H1 (cell line): ENCODE measurements at regions not wholly inside any gene's neighbourhood (a gene's known extent, or its start where the extent isn't known, plus 50 kb on each side); places are given as distances from the start of the nearest gene placed in this dataset.

Experiments
- CTCF ChIA-PET: fragments of 300-600 bp; sonication (Branson Sonifier 250); formaldehyde crosslinking; loops from one replicate; lab custom pipeline; 2021; ENCODE audit not compliant: partially characterized antibody; lab: Charles Lee
- POLR2A ChIA-PET: fragments of 300-600 bp; sonication (Branson Sonifier 250); formaldehyde crosslinking; loops from one replicate; lab custom pipeline; 2021; ENCODE audit warnings: inconsistent platforms; ENCODE audit not compliant: partially characterized antibody; lab: Charles Lee
- DNase-seq, 2 experiments: peaks; one replicate each; pipeline versions ENCODE4 v3.0.0 to v3.0.0-alpha.2; 2010 to 2022; ENCODE audit warnings: low spot score in 2 of 2, low read depth in 1 of 2, mixed read lengths in 1 of 2
- FAIRE-seq: peaks from 2 replicates; lab custom pipeline; 2011; peaks lifted over from hg19 to GRCh38; lab: Jason Lieb, UNC
- H2AFZ ChIP-seq: 2 replicates; pipeline ENCODE4 v1.8.1; 2012; ENCODE audit warnings: low read length, inconsistent platforms
- H2AK5ac ChIP-seq: 2 replicates; pipeline ENCODE4 v1.6.1; 2013; ENCODE audit warnings: low read depth, low read length
- H2BK120ac ChIP-seq: replicated peaks from 2 replicates; pipeline ENCODE3; 2013; ENCODE audit warnings: low read depth, low read length, inconsistent platforms
- H2BK12ac ChIP-seq: 2 replicates; pipeline ENCODE4 v1.6.1; 2013; ENCODE audit warnings: low read depth, low read length
- H2BK15ac ChIP-seq: 2 replicates; pipeline ENCODE4 v1.6.1; 2013; ENCODE audit warnings: low read length
- H2BK20ac ChIP-seq: 2 replicates; pipeline ENCODE4 v1.6.1; 2013; ENCODE audit warnings: low read length
- H2BK5ac ChIP-seq: 2 replicates; pipeline ENCODE4 v1.6.1; 2013; ENCODE audit warnings: low read depth, low read length
- H3K14ac ChIP-seq: 2 replicates; pipeline ENCODE4 v1.6.1; 2013; ENCODE audit warnings: inconsistent platforms; ENCODE audit not compliant: insufficient read length
- H3K18ac ChIP-seq: 2 replicates; pipeline ENCODE4 v1.6.1; 2013; ENCODE audit warnings: low read length; ENCODE audit errors: extremely low read depth
- H3K23ac ChIP-seq: 2 replicates; pipeline ENCODE4 v1.6.1; 2013; ENCODE audit warnings: inconsistent platforms; ENCODE audit not compliant: insufficient read length
- H3K23me2 ChIP-seq: 2 replicates; pipeline ENCODE4 v1.6.1; 2013; ENCODE audit warnings: low read depth, low read length
- H3K27ac ChIP-seq: 2 replicates; pipeline ENCODE4 v1.6.1; 2011; ENCODE audit warnings: low read depth, low read length, inconsistent platforms
- H3K27me3 ChIP-seq, 4 experiments: replicated peaks in 1 of 4; 1 replicate in 1 of 4; 2 replicates in 3 of 4; pipeline versions ENCODE4 v1.6.1 to v1.8.1; 2011 to 2013; ENCODE audit warnings: low read length in 3 of 4, mild to moderate bottlenecking in 3 of 4, inconsistent platforms in 2 of 4, mixed read lengths in 2 of 4, moderate library complexity in 1 of 4; ENCODE audit not compliant: control insufficient read depth in 3 of 4, insufficient read depth in 3 of 4; ENCODE audit errors: extremely low read depth in 1 of 4
- H3K36me3 ChIP-seq, 4 experiments: 2 replicates each; pipeline versions ENCODE4 v1.6.1 to v1.8.1; 2011 to 2013; ENCODE audit warnings: mild to moderate bottlenecking in 4 of 4, low read length in 3 of 4, moderate library complexity in 2 of 4, control low read depth in 1 of 4, inconsistent platforms in 1 of 4; ENCODE audit not compliant: insufficient read depth in 4 of 4, control insufficient read depth in 2 of 4
- H3K4ac ChIP-seq: replicated peaks from 2 replicates; pipeline ENCODE3; 2013; ENCODE audit warnings: low read length, low read depth, mixed read lengths, inconsistent platforms; ENCODE audit not compliant: insufficient read length
- H3K4me1 ChIP-seq, 4 experiments: replicated peaks in 1 of 4; 1 replicate in 1 of 4; 2 replicates in 3 of 4; pipeline versions ENCODE4 v1.6.1 to v1.8.1; 2011 to 2013; ENCODE audit warnings: low read length in 3 of 4, inconsistent platforms in 2 of 4, mixed read lengths in 1 of 4; ENCODE audit not compliant: insufficient read depth in 4 of 4, control insufficient read depth in 3 of 4
- H3K4me2 ChIP-seq, 2 experiments: 2 replicates each; pipeline versions ENCODE4 v1.6.1 to v1.8.1; 2011 to 2013; ENCODE audit warnings: low read depth in 2 of 2, low read length in 2 of 2, control low read depth in 1 of 2, inconsistent platforms in 1 of 2, mild to moderate bottlenecking in 1 of 2; ENCODE audit not compliant: insufficient read depth in 1 of 2
- H3K4me3 ChIP-seq, 4 experiments: fragments of 200-600, 300-600 bp in 1 of 4; sonication (generic), shearing (Covaris generic), sonication (Bioruptor Twin) in 1 of 4; 2 replicates each; pipeline versions ENCODE4 v1.5.1 to v1.8.1; 2011 to 2016; ENCODE audit warnings: low read length in 4 of 4, low read depth in 3 of 4, control low read depth in 2 of 4, inconsistent platforms in 2 of 4, mild to moderate bottlenecking in 2 of 4, mixed read lengths in 1 of 4, moderate library complexity in 1 of 4; ENCODE audit not compliant: insufficient read depth in 2 of 4; ENCODE audit errors: extremely low read depth in 1 of 4
- H3K56ac ChIP-seq: replicated peaks from 2 replicates; pipeline ENCODE3; 2013; ENCODE audit warnings: low read depth, mild to moderate bottlenecking, mixed read lengths, low read length, inconsistent platforms; ENCODE audit not compliant: insufficient read length
- H3K79me1 ChIP-seq: 2 replicates; pipeline ENCODE4 v1.6.1; 2013; ENCODE audit warnings: low read depth, low read length, control low read depth
- H3K79me2 ChIP-seq, 2 experiments: 2 replicates each; pipeline versions ENCODE4 v1.6.1 to v1.8.1; 2012 to 2013; ENCODE audit warnings: low read length in 2 of 2, mild to moderate bottlenecking in 2 of 2, inconsistent platforms in 1 of 2; ENCODE audit not compliant: insufficient read depth in 2 of 2, control insufficient read depth in 1 of 2
- H3K9ac ChIP-seq, 4 experiments: replicated peaks in 1 of 4; 1 replicate in 1 of 4; 2 replicates in 3 of 4; pipeline versions ENCODE4 v1.6.1 to v1.8.1; 2011 to 2013; ENCODE audit warnings: low read depth in 3 of 4, low read length in 3 of 4, control low read depth in 2 of 4, mild to moderate bottlenecking in 2 of 4, moderate library complexity in 2 of 4, inconsistent platforms in 1 of 4; ENCODE audit errors: extremely low read depth in 1 of 4
- H3K9me3 ChIP-seq, 2 experiments: 2 replicates each; pipeline versions ENCODE4 v1.6.1 to v1.8.1; 2012 to 2013; ENCODE audit warnings: mild to moderate bottlenecking in 2 of 2, moderate library complexity in 2 of 2, control low read depth in 1 of 2, inconsistent platforms in 1 of 2, low read depth in 1 of 2, low read length in 1 of 2, mixed read lengths in 1 of 2; ENCODE audit not compliant: insufficient read depth in 2 of 2
- H4K20me1 ChIP-seq, 2 experiments: replicated peaks in 1 of 2; 2 replicates each; pipeline versions ENCODE3 to v1.8.1; 2011 to 2013; ENCODE audit warnings: inconsistent platforms in 2 of 2, low read length in 2 of 2, mild to moderate bottlenecking in 1 of 2; ENCODE audit not compliant: insufficient read depth in 2 of 2, control insufficient read depth in 1 of 2
- H4K5ac ChIP-seq: 2 replicates; pipeline ENCODE4 v1.6.1; 2013; ENCODE audit warnings: low read length, low read depth, mixed read lengths, inconsistent platforms; ENCODE audit not compliant: insufficient read length
- H4K8ac ChIP-seq: 2 replicates; pipeline ENCODE4 v1.8.0; 2013; ENCODE audit warnings: mild to moderate bottlenecking, moderate library complexity, low read length, inconsistent platforms; ENCODE audit not compliant: insufficient read depth; ENCODE audit errors: extremely low read depth
- H4K91ac ChIP-seq: replicated peaks from 2 replicates; pipeline ENCODE3; 2013; ENCODE audit warnings: low read length, mixed read lengths, inconsistent platforms; ENCODE audit not compliant: insufficient read length
- BACH1 ChIP-seq: IDR thresholded peaks from 2 replicates; pipeline ENCODE4 v1.6.1; 2012; ENCODE audit warnings: low read length, improper control_type of control experiment
- CTBP2 ChIP-seq: IDR thresholded peaks from 2 replicates; pipeline ENCODE4 v1.7.0; 2011; ENCODE audit warnings: borderline replicate concordance, mild to moderate bottlenecking, moderate library complexity, mixed read lengths, low read length; ENCODE audit not compliant: insufficient read depth, insufficient read length
- EZH2 ChIP-seq: fragments of 200-600 bp; sonication (generic); IDR thresholded peaks from 2 replicates; pipeline ENCODE4 v1.7.1; 2012; ENCODE audit warnings: low read depth, mild to moderate bottlenecking, moderate library complexity, low read length, inconsistent platforms; ENCODE audit not compliant: severe bottlenecking
- KDM4A ChIP-seq: IDR thresholded peaks from one replicate; pipeline ENCODE4 v1.7.1; 2012; ENCODE audit warnings: low read depth, mild to moderate bottlenecking, moderate library complexity, low read length, inconsistent platforms; ENCODE audit not compliant: severe bottlenecking
- POLR2A ChIP-seq, 2 experiments: IDR thresholded peaks; 1 replicate in 1 of 2; 2 replicates in 1 of 2; pipeline ENCODE4 v1.6.1; 2011; ENCODE audit warnings: low read depth in 2 of 2, low read length in 2 of 2, mild to moderate bottlenecking in 2 of 2; ENCODE audit errors: control extremely low read depth in 1 of 2
- SRF ChIP-seq: IDR thresholded peaks from 2 replicates; pipeline ENCODE4 v1.6.1; 2011; ENCODE audit warnings: mild to moderate bottlenecking, low read depth, low read length, moderate library complexity
- TAF7 ChIP-seq: optimal IDR thresholded peaks from 2 replicates; pipeline ENCODE3; 2011; ENCODE audit warnings: low read depth, mild to moderate bottlenecking, inconsistent platforms, low read length, moderate library complexity, borderline replicate concordance
- YY1 ChIP-seq: IDR thresholded peaks from 2 replicates; pipeline ENCODE4 v1.6.1; 2011; ENCODE audit warnings: low read depth, mild to moderate bottlenecking, low read length
- WGBS, 2 experiments: shearing (Covaris generic) in 1 of 2; methylation state at CpG; one replicate each; pipeline versions ENCODE4 v1.1.6 to v1.1.7; 2013 to 2015; ENCODE audit warnings: low lambda C conversion rate in 2 of 2, mixed read lengths in 2 of 2, inconsistent platforms in 1 of 2, low coverage in 1 of 2, missing lambda C conversion rate in 1 of 2; ENCODE audit not compliant: insufficient replicate concordance in 2 of 2, insufficient coverage in 1 of 2, insufficient read length in 1 of 2; ENCODE audit errors: extremely low coverage in 1 of 2, missing lambda C conversion rate in 1 of 2; 5-methylcytosine and 5-hydroxymethylcytosine counted together
- TF ChIP-seq, protein P1 (sequence below): IDR thresholded peaks from 2 replicates; pipeline ENCODE4 v1.6.1; 2012; ENCODE audit warnings: inconsistent platforms
- TF ChIP-seq, protein P2 (sequence below): IDR thresholded peaks from 2 replicates; pipeline ENCODE4 v1.6.1; 2012; ENCODE audit warnings: inconsistent platforms

DNA sequence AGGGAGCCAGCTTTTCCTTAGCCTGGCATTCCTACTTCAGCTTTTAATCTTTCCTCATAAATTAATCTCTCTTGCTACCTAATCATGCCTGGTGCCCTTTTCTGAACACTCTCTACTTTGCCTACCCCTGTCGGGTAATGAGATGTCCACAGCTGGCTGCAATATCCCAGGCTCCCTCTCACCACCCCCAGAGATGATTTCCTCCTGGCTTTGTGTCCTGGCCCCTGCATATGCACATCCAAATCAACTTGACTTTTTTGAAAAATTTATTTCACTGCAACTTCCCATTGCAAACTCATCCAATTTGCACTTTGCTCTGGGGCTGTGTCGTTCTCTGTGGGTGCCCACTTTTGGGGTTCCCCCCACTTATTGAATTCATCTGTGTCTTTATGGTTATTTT, 218.1 kb upstream of the SKOR2 start:
- H3K23me2 ChIP-seq, result no peaks in the 10 kb centered on the region
- no peak overlapping the region for H4K8ac ChIP-seq
- no peak overlapping the region for H3K9ac ChIP-seq
- no peak overlapping the region for H2BK12ac ChIP-seq
- no peak overlapping the region for H4K91ac ChIP-seq
- no peak overlapping the region for H3K27ac ChIP-seq
- no peaks in the 10 kb centered on the region for H3K27me3 ChIP-seq
- H2AFZ ChIP-seq, result no peak overlapping the region
- H2BK5ac ChIP-seq, result no peak overlapping the region
- H3K79me2 ChIP-seq, result no peaks in the 10 kb centered on the region
- CTCF ChIA-PET, result no interaction called here
- H4K20me1 ChIP-seq, result no peaks in the 10 kb centered on the region
- no peak overlapping the region for H2AK5ac ChIP-seq
- H3K14ac ChIP-seq, result no peak overlapping the region
- DNase-seq (no peak), FAIRE-seq (no peak)
- H3K4me3 ChIP-seq, result no peak overlapping the region
- H3K9me3 ChIP-seq, result no peaks in the 10 kb centered on the region
- H3K4me1 ChIP-seq, result no peaks in the 10 kb centered on the region
- H4K5ac ChIP-seq, result no peak overlapping the region
- H2BK20ac ChIP-seq, result no peak overlapping the region
- H3K23ac ChIP-seq, result no peak overlapping the region
- POLR2A ChIA-PET, result no interaction called here
- TF ChIP-seq EZH2, result no peak
- TF ChIP-seq BACH1, result no peak
- TF ChIP-seq, protein P1, sequence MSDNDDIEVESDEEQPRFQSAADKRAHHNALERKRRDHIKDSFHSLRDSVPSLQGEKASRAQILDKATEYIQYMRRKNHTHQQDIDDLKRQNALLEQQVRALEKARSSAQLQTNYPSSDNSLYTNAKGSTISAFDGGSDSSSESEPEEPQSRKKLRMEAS, result no peak
- TF ChIP-seq CTBP2, result no peak
- no peak for TF ChIP-seq SRF
- TF ChIP-seq YY1, result no peak
- TF ChIP-seq, protein P2, sequence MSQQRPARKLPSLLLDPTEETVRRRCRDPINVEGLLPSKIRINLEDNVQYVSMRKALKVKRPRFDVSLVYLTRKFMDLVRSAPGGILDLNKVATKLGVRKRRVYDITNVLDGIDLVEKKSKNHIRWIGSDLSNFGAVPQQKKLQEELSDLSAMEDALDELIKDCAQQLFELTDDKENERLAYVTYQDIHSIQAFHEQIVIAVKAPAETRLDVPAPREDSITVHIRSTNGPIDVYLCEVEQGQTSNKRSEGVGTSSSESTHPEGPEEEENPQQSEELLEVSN, result no peak
- TF ChIP-seq POLR2A (IDR thresholded peaks at IDR 0.05; ENCODE audit: control extremely low read depth in 1 of 2, low read depth in 2 of 2, low read length in 2 of 2), result no peak
- no peak for TF ChIP-seq TAF7
- no peak for TF ChIP-seq KDM4A
- H2BK15ac ChIP-seq, result no peak overlapping the region
- H3K56ac ChIP-seq, result no peak overlapping the region
- no peak overlapping the region for H3K4ac ChIP-seq
- 79% methylated on average over 2 of the region's 2 CpGs; no CpG with 5 or more reads in 1 of the 2 experiments for WGBS, 2 experiments
- no peak overlapping the region for H3K4me2 ChIP-seq
- no peaks in the 10 kb centered on the region for H3K36me3 ChIP-seq
- no peaks in the 10 kb centered on the region for H3K79me1 ChIP-seq
- H2BK120ac ChIP-seq, result no peak overlapping the region
- H3K18ac ChIP-seq, result no peak overlapping the region
